ENCODE measurements at regions not wholly inside any gene's neighbourhood (a gene's known extent, or its start where the extent isn't known, plus 50 kb on each side); places are given as distances from the start of the nearest gene placed in this dataset.
"Not testable (repeated sequence)": the region's sequence is repeated elsewhere in the genome, so short reads cannot be mapped to it uniquely, and the experiment has no call there.

DNA sequence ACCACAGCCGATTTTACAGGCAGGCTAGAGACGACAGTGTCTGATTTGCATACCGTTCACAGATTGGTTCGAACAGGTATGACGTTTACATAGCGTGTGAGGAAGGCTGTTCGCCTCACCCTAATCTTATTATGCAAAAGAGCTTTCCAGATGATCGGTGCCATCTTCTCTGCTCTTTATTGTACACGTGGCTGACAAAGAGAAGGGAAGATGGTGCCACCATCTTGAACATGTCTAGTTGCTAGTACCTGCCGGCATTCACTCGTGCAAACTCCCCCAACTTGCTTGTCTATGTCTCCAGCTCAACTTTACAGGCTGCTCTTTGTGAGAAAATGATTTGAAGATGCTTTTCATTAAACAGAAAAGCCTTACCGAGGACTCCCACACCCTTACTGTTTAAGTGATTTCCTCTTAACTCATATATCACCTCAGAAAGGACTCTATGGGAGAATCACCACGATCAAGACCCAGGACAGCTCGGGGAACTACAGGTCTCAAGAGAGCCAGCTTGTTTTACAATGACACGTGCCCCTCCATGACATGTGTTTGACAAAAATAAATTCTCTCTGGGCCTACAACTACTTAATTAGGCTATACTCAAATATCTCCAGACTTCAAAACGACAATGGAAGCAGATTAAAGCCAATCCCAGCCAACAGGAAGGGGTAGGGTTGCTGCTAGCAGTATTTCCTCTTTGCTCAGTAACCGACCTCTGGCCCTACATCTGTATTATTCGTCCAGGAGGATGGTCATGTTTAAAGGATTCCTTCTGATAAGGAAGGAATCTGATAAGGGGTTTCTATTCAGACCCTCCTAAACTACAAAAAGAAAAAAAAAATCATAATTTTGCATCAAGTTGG is 480.6 kb downstream of the TMEM114 start:
- peak; percentile 57 for DNase-seq

DNA sequence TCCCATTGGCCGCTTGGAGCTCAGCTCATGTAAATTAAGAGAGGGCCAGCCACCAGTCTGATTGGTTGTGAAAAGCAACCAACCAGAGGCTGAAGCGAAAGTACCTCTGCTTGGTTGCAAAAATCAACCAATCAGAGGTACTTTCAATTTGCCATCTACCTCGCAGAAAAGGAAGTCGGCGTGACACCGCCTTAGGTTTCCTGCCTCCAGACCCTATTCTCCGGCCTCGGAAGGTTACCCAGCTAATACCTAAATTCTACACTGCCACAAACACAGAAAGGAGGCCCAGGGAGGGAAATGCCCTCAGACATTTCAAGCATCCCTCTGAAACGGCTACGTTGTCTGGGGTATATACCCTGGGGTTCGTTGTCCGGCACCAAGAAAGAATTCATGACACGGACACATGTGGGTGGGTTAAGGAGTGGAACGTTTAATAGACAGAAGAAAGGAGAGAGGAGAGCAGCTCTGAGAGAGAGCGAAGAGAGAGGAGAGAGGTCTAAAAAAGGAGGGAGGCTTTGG is 481.3 kb downstream of the TMEM114 start:
- no peak for DNase-seq

DNA sequence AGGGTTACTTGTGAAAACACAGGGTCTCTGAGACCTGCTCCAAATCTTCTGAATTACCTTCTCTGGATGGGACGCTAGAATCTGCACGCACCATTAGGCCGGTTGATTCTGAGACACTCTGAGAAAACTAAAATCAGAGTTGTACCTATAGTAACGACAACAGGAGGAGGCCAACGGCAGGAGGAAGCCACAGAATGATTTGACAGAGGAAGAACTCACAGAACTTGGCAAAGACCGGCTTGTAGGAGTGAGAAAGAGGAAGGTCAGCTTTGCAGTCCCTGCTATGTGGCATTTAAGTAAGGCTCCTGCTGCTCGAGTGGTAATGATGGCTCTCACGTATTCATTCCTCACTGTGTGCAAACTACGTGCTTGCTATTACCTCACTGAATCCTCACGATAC is 483.0 kb downstream of the TMEM114 start:
- no peak for DNase-seq

DNA sequence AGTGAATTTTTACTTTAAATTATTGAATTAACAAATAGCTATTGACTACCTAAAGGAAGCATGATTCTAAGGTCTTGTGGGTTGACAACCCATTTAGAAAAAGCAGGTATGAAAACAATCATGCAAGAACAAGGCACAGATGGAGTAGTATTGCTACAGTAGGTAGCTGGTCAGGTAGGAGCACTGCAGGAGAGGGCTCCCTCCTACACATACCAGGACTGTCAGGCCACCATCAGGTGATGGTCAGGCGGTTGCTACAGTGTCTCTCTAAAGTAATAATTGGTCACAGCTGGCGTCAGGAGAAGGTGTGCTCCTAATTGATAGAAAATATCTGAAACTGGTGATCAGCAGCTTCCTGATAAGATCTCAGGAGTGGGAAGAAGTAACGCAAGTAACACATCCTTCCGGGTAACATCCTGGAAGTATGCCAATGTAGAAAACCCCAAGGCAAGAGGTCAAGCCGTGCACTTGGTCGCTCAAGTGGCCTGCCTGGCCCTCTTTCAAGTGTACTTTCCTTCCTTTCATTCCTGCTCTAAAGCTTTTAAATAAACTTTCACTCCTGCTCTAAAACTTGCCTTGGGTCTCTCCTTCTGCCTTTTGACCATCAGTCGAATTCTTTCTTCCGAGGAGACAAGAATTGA is 486.5 kb downstream of the TMEM114 start:
- no peak for DNase-seq

DNA sequence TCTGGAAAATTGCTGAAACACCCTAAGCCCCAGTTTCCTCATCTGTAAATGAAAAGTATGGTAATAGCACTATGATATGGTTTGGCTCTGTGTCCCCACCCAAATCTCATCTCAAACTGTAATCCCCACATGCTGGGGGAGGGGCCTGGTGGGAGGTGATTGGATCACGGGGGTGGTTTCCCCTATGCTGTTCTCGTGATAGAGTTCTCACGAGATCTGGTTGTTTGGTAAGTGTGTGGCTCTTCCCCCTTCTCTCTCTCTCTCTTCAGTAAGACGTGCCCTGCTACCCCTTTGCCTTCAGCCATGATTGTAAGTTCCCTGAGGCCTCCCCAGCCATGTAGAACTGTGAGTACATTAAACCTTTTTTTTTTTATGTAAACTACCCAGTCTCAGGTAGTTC is 490.7 kb downstream of the TMEM114 start:
- DNase-seq: no peak

DNA sequence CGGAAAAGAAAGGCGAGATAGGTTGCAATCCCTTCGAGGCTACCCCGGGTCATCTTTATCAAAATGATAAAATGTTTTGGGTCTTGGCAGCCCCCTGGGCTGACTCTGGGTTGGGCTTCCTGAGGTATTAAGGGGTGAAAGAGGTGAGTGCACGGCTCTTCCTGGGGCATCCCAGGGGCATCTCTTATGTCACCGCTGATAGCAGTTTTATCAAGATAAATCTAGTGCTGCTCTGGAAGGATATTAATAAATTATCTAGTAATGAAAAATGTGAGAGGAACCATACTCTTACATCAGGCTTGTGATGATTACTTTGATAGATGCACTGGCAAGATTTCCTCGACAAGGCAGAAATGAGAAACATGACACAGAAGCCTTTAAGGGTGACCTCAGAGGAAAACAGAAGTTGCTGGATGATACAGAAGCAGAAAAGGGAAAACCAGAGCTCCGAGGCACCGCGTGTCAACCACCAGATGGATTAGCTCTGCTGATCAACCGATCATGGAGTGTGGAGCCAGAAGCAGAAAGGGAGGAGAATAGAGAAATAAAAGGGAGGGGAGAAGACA is 491.3 kb downstream of the TMEM114 start:
- DNase-seq: no peak

DNA sequence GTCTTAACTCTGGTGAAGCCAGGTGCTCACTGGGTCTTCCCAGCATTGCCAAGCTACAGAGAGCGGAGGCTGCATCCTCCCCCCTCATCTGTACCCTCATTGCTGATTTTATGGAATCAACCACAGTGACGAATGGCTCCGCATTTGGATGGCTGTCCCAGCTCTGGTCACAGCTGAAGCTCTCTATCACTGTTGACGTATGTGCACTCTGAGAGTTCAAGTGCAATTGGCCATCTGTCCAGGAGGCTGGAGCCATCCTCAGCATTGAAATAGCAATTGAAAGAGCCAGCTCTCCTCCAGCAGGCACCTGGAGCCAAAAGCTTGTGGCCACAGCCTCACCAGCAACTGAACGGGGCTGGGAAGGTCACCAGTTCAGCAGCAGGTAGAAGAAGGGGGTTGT is 494.1 kb downstream of the TMEM114 start:
- DNase-seq: peak; percentile 13

DNA sequence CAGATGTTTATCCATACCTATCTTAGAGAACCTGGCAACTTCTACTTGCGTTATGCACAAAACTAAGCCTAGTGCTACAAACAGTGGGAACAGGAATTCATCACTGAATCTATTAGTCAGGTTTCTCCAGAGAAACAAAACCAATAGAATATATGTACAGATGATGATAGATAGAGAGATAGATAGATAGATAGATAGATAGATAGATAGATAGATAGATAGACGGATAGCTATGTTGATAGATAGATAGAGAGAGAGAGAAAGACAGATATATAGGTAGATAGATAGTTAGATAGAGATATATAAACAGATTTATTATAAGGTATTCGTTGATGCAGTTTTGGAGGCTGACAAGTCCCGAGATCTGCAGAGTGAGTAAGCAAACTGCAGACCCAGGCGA is 495.6 kb downstream of the TMEM114 start:
- no peak for DNase-seq

DNA sequence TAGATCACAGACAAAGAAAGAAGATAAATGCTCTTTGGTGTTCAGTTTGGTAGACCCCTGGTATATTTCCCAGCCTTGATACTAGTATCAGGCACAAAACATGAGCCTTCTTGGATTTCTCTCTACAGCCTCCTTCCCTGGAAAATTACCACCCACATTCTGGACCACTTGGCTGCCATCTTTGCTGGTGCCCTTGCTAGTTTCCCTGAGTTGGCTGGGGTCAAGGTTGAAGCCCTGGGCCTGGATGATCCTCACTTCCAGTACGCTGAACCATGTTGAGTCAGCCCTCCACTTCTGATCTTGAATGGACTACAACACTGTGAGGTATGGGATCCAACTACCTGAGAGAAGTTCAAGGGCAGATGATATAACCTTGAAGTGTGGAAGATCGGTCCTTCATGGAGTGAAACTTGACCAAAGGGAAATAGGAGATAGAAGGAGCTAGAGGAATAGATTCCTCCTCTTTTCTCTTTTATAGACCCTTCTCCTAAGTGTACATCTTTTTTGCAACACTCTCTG is 501.4 kb downstream of the TMEM114 start:
- no peak for DNase-seq

DNA sequence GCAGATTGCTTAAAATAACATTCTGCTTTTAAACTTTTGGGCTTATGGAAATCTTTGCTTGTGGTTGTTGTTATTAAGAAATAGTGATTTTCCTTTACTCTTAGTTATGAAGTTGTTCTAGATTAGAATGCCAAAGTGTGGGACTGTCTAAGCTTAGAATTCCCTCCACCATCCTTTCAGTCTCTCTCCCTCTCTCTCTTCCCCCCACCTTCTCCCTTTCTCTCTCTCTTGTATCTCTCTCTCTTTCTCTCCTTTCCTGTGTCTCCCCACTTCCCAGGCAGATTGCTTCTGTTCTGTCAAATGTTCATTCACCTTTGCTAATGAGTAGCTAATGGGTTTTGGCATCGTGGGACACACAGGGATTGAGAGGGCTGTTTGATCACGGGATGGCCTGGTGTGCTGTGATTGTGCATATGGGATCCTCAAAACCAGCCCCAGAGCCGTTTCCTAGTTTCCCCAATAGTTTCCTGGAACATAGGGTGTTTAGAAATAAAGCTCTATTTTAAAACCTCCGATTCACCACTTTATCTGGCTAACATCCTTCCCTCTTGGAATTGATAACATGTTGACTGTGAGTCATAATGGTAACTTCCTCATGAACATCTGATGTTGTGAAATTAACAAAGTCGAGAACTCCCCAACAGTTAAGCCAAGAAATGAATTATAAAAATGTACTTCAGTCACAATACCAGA is 502.6 kb downstream of the TMEM114 start:
- DNase-seq: no peak

DNA sequence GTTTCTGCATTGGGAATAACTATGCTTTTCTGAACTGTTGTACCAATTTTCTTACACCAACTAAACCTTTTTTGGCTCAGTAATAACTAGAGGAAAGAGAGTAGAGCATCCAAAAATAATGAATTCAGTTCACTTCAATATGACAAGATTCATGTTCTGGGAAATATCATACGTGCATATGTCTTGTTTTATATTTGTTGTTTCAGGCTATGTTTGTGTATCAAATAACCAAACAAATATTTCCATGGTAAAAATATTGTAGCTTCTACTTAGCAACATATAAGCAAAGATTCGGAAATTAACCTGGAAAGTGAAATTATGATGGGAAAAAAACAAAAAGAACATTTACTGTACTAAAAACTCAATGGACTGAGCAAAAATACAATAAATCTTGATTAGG is 503.2 kb downstream of the TMEM114 start:
- no peak for DNase-seq

DNA sequence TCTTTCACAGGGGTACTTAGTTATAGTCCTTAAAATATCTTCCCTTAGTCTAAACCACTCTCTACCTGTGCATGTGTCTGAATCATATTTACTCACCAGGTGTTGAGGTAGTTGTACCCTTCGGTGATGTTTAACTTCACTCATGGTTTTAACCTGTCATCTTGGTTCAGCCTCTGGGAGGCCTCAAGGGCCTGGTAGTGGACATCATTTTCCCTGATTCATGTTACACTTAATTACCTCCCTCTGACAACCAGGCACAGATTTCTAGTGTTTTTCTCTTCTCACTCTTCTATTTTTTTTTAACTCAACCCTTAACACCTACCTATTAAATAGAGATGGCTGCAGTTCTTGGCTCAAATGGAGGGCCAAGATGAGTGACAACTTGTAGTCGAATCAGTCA is 505.4 kb downstream of the TMEM114 start:
- DNase-seq: no peak

DNA sequence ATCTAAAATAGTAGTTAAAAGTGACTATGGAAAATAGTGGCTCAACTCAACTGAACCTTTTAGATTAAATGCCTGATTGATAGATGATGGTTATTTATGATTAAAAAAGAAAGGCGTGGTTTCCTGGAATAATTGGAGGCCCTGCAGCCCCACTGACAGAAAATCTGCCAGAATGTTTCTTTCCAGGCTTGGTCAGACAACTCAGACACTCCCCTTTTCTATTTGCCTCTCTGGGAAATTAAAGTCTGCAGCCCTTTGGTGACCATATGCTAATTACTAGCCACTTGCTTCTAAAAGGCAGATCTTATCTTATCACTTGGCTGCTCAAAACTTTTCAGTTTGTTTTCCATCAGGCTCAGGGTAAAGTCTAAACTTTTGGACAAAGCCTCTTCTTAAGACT is 506.0 kb downstream of the TMEM114 start:
- DNase-seq: no peak

DNA sequence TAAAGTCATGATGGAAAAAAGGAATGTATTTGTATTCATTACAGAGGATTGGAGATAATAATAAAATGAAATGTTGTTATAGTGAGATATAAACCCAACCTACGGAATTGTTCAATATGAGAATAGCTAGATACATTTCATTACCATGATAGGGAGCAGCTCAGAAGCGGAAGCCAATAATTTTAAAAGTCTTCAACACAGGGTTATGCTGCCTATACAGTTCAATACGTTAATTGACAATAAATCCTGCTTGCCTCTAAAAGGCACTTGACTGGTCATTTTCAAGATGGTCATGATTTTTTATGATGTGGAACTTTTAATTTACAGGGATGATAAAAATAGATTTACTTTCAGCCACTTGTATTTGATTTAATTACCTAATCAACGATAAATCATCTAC is 506.8 kb downstream of the TMEM114 start:
- no peak for DNase-seq

DNA sequence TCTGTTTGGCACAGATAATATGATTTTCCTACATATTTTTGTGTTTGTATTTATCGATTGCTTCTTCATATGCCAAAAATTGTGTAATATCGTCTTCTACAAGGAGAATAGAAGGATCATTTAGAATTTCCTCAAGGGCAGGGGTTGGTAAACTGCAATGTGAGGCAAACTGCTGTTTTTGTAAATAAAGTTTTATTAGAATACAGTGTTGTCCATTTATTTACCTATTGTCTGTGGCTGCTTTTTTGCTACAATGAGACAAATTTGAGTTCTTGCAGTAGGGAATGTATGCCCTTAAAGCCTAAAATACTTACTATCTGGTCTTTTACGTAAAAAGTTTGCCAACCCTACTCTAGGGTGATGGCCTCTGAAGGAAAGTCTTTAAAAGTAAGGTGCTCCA is 509.5 kb downstream of the TMEM114 start:
- no peak for DNase-seq

DNA sequence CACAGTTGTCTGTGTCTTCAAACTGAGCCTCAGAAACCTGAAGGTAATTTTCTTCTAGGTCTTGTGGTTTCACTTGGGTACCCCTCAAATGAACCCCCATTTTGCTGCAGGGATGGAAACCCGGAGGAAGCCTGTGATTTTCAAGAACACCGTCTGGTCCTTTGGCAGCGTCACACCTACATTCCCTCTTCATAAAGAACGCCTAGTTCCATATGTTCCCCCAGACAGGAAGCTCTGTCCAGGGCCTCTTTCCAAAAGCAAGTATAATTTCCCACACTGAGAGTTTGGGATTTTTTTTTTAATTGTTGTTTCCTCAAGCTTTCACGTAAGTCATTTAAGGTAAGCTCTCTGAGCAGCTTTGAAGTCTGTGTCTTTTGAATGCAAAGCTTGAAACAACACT is 515.0 kb downstream of the TMEM114 start:
- no peak for DNase-seq

DNA sequence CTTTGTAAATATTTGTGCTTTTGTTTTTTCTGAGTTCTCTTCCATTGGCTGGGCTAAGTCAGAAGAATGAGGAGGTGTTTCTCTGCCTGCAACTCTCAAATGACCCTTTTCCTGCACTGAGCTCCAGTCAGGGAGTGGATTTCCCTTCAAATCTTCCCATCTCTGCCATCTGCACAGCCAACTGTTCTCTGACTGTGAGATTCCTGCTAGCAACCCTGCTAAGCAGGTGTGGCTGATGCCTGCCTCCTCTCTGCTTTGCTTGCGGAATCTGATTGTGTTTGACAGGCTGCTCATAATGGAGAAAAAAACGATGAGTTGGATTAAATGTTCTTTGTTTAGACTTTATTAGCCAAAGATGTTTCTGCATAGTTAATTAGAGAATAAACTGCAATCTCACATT is 519.8 kb downstream of the TMEM114 start:
- DNase-seq: peak; percentile 85

DNA sequence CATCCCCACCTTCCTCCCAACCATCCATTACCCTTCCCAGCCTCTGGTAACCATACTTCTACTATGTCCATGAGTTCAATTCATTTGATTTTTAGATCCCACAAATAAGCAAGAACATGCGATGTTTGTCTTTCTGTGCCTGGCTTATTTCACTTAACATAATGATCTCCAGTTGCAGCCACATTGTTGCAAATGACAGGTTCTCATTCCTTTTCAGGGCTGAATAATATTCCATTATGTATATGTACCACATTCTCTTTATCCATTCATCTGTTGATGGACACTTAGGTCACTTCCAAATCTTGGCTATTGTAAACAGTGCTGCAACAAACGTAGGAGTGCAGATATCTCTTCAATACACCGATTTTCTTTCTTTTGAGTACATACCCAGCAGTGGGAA is 522.1 kb downstream of the TMEM114 start:
- not testable (repeated sequence) for DNase-seq

DNA sequence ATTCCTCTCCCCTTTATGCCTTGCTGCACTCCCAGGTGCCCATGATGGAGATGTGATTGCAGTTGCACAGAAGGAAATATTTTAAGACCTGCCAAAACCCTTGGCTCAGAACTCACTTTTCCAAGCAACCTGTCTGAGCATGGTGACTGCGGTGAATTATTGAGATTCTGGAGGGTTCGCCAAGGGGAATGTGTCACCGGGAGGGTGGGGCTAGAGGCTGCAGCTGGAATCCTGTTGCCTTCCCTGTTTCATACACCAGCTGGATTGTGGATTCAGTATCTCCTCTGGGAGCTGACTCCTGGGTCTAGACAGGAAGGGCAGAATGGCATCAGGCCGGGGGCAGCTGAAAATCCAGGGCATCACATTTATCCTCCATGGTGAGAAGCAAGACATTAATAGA is 527.2 kb downstream of the TMEM114 start:
- peak; percentile 30 for DNase-seq

DNA sequence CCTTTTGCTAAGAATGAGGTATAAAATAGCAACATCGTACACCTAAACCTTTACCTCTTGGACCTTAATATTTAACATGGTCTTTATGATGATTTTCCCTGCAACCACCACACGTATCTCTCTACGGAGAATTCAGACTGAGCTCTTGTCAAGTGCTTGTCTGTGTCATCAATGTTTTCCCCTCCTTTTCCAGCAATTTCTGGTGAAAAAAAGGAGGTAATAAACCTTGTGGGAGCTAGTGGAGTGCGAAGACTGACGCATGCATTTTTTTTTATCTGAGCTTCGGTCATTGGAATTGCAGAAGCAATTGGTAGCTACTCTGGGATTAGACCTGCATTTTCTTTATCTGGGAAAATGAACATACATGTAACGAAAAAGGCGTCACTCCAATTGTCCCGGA is 527.6 kb downstream of the TMEM114 start:
- DNase-seq: no peak

DNA sequence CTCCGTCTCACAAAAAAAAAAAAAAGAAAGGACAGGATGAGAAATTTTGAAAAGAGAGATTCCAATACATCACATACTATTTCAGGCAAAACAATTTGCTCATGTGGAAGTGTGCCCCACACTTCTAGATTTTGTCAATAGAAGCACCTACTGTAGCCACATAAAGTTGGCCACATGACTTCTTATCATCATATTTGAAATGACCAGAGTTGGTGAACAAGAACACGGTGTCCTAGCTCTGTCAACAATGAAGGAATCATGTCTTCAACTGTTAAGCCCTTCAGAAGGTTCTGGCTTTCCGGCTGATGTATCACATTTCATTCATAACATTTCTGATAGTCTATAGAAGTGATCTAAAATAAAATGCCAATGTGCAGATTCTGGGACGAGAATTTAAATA is 534.5 kb downstream of the TMEM114 start:
- DNase-seq: no peak

DNA sequence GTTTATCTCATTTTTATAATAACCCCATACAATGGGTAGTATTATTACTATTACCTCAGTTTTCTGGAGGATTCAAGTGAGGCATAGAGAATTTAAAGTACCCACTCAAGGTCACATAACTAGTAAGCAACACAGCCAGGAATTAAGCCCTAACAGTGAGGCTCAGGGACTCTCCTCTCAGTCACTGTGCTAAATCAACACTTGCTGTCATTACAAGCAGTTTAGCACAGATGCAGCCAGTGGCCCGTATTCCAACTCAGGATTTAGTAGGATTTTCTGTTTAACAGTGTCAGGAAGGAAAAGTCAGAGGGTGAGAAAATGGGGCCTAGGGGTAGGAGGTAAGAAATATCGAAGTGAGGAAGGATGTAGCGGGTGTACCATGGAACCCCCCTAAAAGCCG is 536.9 kb downstream of the TMEM114 start:
- peak; percentile 73 for DNase-seq

DNA sequence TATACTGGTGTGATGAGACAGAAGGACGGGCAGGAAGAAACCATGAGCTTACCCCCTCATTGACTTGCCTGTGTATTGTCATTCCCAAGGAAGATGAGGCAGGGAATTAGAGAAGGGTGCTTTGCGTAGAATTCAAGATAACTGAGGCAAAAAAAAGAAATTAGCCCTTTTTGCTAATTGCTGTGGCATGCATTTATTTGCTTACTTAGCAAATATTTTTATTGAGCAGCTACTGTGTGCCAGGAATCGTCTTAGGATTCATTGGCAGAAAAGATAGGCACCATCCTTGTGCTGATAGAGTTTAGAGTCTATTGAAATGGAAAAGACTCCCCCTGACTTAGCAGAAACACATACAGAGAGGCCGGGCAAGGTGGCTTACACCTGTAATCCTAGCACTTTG is 541.9 kb downstream of the TMEM114 start:
- no peak for DNase-seq

All from NCI-H82 (cell line).